Stimulated activated naive CD8-positive, alpha-beta T cell treated with anti-CD3 and anti-CD28 coated beads, Interleukin-15, Interleukin-2, amounts not matched to agents 100 ng/mL and 50 ng/mL, for 24 hours (primary cell): ENCODE measurements at regions not wholly inside any gene's neighbourhood (a gene's known extent, or its start where the extent isn't known, plus 50 kb on each side); places are given as distances from the start of the nearest gene placed in this dataset.

ENCODE experiments used
- H3K27ac Mint-ChIP-seq: one replicate; pipeline ENCODE4 v1.8.0; 2021; ENCODE audit warnings: mild to moderate bottlenecking, mixed read lengths
- H3K27me3 Mint-ChIP-seq: one replicate; pipeline ENCODE4 v1.8.0; 2021; ENCODE audit warnings: mixed read lengths
- H3K36me3 Mint-ChIP-seq: one replicate; pipeline ENCODE4 v1.8.0; 2021; ENCODE audit warnings: low read depth, mixed read lengths
- H3K4me1 Mint-ChIP-seq: one replicate; pipeline ENCODE4 v1.8.0; 2021; ENCODE audit warnings: low read depth, mixed read lengths
- H3K4me3 Mint-ChIP-seq: one replicate; pipeline ENCODE4 v1.8.0; 2021; ENCODE audit warnings: mild to moderate bottlenecking, mixed read lengths
- H3K9me3 Mint-ChIP-seq: one replicate; pipeline ENCODE4 v1.8.0; 2021; ENCODE audit warnings: mixed read lengths

DNA sequence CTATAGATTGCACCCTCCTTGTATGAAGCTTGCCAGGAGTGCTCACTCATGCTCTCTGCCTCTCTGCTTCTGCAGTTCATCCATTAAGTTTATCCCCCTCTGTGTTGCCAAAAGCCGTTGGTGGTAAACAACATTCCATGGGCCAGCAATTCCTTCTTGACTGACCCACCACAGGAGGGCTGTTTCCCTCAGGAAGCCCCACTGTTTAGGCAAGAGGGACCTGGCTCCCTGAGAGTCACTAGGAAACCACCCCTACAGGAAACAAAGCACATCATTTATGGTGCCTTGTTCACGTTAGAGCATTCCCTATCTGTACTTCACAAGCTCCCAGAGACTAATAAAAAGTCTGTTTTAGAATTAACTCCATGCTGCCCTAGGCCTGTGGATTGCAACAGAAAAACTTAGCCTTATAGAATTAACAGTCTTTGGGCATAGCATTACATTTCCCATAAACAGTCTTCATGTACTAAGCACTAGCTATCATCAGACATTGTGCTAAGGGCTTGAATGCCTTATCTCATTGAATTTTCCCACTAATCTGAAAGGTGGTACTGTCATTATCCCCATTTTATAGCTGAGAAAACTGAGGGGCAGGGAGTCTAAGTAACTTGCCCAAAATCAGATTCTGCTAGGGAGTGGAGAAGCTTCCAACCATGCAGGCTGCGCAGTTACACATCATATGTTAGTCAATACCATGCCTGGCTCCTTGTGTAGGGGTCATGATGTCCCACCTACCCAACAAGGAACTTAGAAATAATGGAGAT lies 149.9 kb downstream of the SHQ1 start:
- no peaks in the 10 kb centered on the region for H3K4me1 Mint-ChIP-seq
- no peak overlapping the region for H3K27ac Mint-ChIP-seq
- no peaks in the 10 kb centered on the region for H3K9me3 Mint-ChIP-seq
- no peaks in the 10 kb centered on the region for H3K36me3 Mint-ChIP-seq
- H3K4me3 Mint-ChIP-seq, result no peak overlapping the region
- H3K27me3 Mint-ChIP-seq, result peaks cover 2% of the 10 kb centered on the region

DNA sequence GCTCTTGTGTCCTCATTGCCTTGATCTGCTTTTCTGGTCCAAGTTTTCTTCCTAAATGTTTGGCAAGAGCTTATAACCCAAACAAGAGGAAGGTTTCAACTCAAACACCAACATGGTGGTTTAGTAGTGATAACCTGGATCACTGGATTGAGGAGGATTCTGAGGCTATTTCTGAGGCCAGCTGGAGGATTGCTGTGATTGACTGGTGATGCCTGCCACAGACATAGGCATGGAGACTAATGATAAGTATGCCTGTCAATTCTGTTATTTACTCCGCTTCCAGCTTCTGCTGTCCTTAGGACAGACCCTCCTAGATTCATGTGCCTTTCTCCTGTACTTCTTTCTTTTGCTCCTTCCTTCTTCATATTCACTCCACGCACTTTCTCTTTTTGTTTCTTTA lies 150.5 kb downstream of the SHQ1 start:
- no peaks in the 10 kb centered on the region for H3K9me3 Mint-ChIP-seq
- H3K4me1 Mint-ChIP-seq, result no peaks in the 10 kb centered on the region
- H3K4me3 Mint-ChIP-seq, result no peak overlapping the region
- no peak overlapping the region for H3K27ac Mint-ChIP-seq
- H3K27me3 Mint-ChIP-seq, result peaks cover 2% of the 10 kb centered on the region
- H3K36me3 Mint-ChIP-seq, result no peaks in the 10 kb centered on the region

DNA sequence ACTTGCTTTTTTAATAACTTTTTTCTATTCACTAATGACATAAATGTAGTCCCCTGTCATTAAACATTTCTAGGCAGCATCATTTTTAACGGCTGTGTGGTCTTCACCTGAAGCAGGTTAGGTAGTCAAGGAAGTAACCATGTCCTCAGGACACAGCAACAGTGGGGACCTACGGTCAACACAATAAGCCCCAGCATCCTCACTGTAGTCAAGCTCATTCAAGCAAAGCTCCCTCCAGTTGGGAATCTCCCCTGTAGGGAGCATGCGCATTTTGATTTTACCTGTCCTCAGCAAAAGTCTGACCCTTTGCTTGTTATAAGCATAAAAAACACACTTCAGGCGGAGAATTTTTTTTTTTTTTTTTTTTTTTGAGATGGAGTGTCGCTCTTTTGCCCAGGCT lies 151.4 kb downstream of the SHQ1 start:
- no peaks in the 10 kb centered on the region for H3K36me3 Mint-ChIP-seq
- H3K9me3 Mint-ChIP-seq, result no peaks in the 10 kb centered on the region
- peaks cover 2% of the 10 kb centered on the region for H3K27me3 Mint-ChIP-seq
- no peaks in the 10 kb centered on the region for H3K4me1 Mint-ChIP-seq
- H3K27ac Mint-ChIP-seq, result no peak overlapping the region
- H3K4me3 Mint-ChIP-seq, result no peak overlapping the region

DNA sequence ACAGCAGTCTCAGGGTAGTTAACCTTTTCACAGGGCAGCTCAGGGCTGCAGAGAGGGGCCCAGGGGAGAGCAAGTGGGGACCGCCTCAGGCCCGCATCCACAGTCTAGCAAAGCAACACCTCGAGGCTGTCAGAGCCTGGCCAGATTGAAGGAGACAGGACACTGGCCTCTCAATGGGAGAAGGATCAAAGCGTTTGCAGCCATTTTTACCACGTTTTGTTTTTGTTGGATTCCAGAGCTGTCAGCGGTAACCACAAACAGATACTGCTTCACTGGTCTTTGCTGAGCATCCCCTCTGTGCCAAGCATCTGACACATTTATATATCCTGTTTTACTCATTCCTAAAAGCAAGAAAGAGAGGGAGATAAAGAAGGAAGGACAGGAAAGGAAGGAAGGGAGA lies 153.8 kb downstream of the SHQ1 start:
- no peaks in the 10 kb centered on the region for H3K9me3 Mint-ChIP-seq
- no peak overlapping the region for H3K4me3 Mint-ChIP-seq
- no peaks in the 10 kb centered on the region for H3K4me1 Mint-ChIP-seq
- H3K27ac Mint-ChIP-seq, result peak overlapping the region; percentile 26
- no peaks in the 10 kb centered on the region for H3K36me3 Mint-ChIP-seq
- H3K27me3 Mint-ChIP-seq, result peaks cover 2% of the 10 kb centered on the region

DNA sequence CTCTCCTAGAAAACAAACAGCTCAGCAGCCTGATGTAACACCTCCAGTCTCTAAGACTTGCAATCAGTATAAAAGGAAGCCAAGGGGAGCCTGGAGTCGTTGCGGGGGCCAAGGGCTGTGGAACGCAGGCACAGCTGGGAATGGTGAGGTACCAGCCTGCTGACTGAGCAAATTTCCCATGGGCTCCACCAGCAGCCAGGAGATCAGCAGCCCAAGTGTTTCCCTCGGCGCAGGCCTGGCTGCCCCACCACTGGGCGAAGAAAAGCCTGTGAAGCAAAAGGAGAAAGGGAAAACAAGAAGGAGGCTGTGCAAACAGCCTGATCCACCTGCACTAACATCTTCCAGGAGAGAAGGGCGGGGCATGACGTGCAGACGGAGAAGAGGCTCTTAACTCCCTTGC lies 155.3 kb downstream of the SHQ1 start:
- Mint-ChIP-seq H3K27me3 (peaks cover 2% of the 10 kb centered on the region), H3K4me3 (no peak overlapping the region), H3K27ac (no peak overlapping the region), H3K36me3 (no peaks in the 10 kb centered on the region), H3K9me3 (no peaks in the 10 kb centered on the region), H3K4me1 (no peaks in the 10 kb centered on the region)

DNA sequence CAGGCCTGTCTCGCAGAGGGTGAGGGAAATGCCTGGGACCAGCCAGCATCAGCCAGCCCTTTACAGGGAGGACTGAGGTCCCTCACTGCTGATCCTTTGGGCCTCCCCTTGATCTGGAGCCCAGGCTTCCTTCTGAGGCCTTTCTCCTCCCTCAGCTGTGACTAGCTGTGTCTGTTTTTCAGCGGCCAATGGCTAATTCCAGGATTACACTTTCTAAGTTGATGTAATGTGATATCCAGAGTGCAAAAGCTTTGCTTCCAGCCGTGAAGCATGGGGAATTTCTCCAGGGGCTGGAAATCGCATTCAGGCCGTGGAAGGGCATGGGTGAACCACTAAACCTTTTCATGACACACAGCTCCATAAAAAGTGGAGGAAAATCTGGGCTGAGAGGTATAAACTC lies 157.6 kb downstream of the SHQ1 start:
- no peaks in the 10 kb centered on the region for H3K36me3 Mint-ChIP-seq
- no peaks in the 10 kb centered on the region for H3K4me1 Mint-ChIP-seq
- H3K27ac Mint-ChIP-seq, result no peak overlapping the region
- H3K9me3 Mint-ChIP-seq, result no peaks in the 10 kb centered on the region
- H3K27me3 Mint-ChIP-seq, result no peaks in the 10 kb centered on the region
- H3K4me3 Mint-ChIP-seq, result no peak overlapping the region

DNA sequence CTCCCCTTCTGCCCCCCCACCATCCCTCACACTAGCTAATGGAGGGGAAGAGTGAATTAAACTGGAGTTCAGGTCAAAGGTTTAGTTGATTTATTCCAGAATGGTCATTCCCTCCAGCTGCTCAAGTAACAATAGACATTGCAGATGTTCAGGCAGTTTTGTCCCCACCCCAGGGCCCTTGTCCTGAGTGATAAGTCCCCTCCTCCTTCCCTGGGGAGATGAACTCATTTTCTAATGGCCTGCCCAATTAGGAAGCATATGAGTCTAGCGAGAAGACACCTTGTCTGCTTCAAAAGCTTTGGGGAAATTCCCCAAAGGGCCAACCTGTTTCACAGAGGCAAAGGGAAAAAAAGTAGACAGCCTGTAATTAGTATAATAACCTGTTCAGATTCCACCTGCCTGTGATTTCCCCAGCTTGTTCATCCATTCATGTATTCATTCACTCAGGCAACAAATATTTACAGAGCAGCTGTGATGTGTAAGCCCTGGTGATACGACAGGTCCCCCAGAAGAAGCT lies 165.3 kb downstream of the SHQ1 start:
- Mint-ChIP-seq H3K4me3 (no peak overlapping the region), H3K9me3 (no peaks in the 10 kb centered on the region), H3K36me3 (peaks cover 3% of the 10 kb centered on the region), H3K4me1 (peaks cover 18% of the 10 kb centered on the region), H3K27ac (no peak overlapping the region), H3K27me3 (peaks cover 3% of the 10 kb centered on the region)

DNA sequence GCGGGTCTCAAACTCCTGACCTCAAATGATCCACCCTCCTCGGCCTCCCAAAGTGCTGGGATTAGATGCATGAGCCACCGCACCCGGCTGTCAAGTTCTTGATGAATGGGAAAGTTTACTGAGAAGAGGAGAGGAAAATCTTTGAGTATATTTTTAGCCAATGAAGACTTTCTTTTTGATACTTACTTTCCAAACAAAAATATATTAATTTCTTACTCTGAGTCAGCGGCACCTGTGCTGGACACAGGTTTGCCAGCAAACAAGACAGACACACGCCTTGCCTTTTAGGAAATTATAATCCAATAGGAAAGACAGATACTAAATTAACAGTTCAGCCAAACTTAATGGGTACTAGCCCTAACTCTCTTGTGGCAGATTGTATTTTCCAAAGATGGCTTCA lies 166.6 kb downstream of the SHQ1 start:
- Mint-ChIP-seq H3K4me1 (peaks cover 18% of the 10 kb centered on the region), H3K27ac (no peak overlapping the region), H3K36me3 (peaks cover 3% of the 10 kb centered on the region), H3K9me3 (no peaks in the 10 kb centered on the region), H3K27me3 (peaks cover 3% of the 10 kb centered on the region), H3K4me3 (no peak overlapping the region)

DNA sequence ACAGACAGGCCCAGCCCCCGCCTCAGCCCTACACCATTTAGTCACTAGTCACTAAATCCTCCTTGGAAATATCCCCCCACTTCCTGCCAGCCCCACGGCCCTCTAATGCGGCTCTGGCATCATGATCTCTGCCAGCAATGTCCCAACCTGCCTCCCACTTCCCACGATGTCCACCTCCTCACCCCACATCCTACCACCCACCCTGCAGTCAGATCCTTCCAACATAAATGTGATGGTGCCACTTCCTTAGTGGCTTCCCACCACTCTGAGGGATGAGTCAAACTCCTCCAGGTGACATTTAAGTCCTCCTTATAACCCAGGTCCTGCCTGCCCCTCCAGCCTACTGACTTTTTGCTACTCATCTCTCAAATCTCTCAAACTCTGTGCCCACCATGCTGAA lies 167.5 kb downstream of the SHQ1 start:
- Mint-ChIP-seq H3K36me3 (peaks cover 3% of the 10 kb centered on the region), H3K4me1 (peaks cover 18% of the 10 kb centered on the region), H3K27ac (no peak overlapping the region), H3K9me3 (no peaks in the 10 kb centered on the region), H3K4me3 (no peak overlapping the region), H3K27me3 (peaks cover 3% of the 10 kb centered on the region)

DNA sequence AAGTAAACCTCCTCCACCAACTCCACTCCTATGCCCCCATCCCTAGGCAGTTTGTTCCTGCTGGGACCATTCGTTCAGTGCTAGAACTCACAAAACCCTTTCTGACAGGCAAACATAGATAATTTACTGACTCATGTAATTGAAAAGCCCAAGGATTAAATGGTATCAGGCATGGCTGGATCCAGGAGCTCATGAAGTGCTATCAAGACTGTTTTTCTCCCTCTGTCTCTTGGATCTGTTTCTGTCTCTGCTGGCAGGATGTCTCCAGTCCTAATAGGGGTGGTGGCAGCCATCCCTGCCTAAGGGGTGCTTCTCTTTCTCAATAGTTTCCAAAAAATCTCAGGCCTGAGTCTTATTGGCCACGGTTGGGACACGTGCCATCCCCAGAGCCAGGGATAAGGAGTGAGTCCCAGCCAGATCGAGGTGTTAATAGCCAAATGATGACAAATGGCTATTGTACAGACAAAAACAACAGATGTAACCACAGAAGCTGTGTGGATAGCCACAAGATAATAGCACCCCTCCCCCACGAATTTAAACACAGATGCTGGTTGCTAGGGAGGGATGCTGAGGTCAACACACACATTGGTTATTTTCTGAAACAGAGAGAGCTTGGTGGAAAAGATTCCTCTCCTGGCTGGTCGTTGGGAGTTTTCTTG lies 168.6 kb downstream of the SHQ1 start:
- Mint-ChIP-seq H3K36me3 (peaks cover 3% of the 10 kb centered on the region), H3K4me1 (peaks cover 18% of the 10 kb centered on the region), H3K27me3 (peaks cover 3% of the 10 kb centered on the region), H3K27ac (no peak overlapping the region), H3K4me3 (no peak overlapping the region), H3K9me3 (no peaks in the 10 kb centered on the region)

DNA sequence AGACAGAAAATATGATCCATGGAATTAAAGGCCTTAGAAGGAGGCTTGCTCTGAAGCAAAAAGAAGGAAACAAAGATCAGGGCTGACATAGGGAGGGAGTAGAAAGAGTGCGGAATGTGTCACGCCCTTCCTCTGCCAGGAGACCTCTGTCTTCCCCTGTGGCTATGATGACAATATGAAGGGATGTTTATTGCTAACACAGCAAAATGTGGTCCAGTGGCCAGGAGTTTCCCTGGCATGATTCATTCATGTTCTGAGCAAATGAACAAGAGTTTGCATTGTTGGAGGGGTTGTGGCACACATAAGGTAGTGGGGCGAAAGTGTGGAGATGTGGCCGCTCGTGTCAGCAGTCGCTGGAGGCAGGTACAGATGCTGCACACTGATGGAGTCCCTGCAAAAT lies 169.4 kb downstream of the SHQ1 start:
- Mint-ChIP-seq H3K9me3 (no peaks in the 10 kb centered on the region), H3K36me3 (peaks cover 3% of the 10 kb centered on the region), H3K27ac (no peak overlapping the region), H3K4me1 (peaks cover 18% of the 10 kb centered on the region), H3K4me3 (no peak overlapping the region), H3K27me3 (peaks cover 3% of the 10 kb centered on the region)

DNA sequence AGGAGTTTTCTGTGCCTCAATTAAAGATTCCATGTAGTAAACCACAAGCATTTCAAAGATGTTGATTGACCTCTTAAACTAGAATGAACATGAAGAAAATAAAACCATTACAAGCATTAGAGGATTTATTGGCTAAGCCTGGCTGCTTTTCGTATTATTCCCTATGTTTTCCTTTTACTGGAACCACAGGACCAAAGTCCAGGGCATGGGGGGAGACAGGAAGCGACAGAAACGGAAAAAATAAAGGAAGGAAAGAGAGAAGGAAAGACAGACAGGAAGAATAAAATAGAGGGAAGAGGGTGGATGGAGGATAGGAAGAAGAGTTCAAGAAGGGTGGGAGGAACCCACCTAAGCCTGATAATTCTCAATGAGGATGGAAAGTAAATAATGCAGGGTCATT lies 169.9 kb downstream of the SHQ1 start:
- peaks cover 3% of the 10 kb centered on the region for H3K36me3 Mint-ChIP-seq
- no peak overlapping the region for H3K4me3 Mint-ChIP-seq
- no peak overlapping the region for H3K27ac Mint-ChIP-seq
- H3K9me3 Mint-ChIP-seq, result no peaks in the 10 kb centered on the region
- peaks cover 3% of the 10 kb centered on the region for H3K27me3 Mint-ChIP-seq
- H3K4me1 Mint-ChIP-seq, result peaks cover 18% of the 10 kb centered on the region

DNA sequence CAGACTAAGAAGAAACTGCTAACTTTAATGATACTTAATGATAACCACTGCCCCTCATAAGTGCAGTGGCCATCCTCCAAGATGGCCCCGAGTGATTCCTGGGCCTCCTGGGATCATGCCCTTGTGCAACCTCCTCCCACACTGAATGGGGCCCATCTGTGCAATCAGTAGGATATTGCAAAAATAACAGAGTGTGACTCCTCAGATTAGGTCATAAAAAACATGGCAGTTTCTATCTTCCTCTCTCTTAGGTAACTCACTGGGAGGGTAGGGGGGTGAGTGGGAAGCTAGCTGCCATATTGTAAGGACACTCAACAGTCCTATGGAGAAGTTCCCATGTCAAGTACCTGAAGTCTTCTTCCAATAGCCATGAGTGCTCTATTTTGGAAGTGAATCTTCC lies 173.0 kb downstream of the SHQ1 start:
- no peaks in the 10 kb centered on the region for H3K9me3 Mint-ChIP-seq

DNA sequence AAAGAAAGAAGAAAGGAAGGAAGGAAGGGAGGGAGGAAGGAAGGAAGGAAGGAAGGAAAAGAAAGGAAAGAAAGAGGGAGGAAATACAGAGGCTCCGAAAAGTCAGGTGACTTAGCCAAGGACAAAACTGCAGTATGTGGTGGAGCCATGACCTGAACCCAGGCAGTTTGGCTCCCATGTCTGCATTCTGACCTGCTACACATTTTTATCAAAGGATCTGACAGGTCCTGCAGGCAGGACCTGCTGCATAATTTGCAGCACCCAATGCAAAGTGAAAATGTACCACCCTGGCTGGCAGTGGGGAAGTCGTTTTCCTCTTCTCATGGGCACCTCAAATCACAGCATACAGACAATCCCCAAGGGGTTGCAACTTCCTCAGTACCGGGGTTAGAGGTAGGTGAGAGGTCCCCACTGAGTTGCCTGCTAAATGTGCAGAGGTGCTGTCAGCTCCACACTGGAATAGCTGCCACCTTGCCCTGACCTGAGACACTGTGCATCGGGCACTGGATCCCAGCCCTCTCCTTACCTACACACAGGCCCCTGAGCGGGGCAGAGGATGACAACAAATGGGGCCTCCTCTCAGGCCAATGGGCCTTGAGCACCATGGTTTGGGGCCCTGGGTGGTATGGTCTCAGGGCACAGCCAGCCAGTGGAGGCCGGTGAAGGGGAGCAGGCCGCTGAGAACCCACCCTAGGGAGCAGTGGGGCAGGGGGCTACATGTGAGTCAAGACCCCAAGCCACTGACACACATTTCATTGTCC lies 175.1 kb downstream of the SHQ1 start:
- no peaks in the 10 kb centered on the region for H3K9me3 Mint-ChIP-seq
- peaks cover 8% of the 10 kb centered on the region for H3K27me3 Mint-ChIP-seq
- H3K27ac Mint-ChIP-seq, result no peak overlapping the region
- no peaks in the 10 kb centered on the region for H3K36me3 Mint-ChIP-seq
- H3K4me3 Mint-ChIP-seq, result no peak overlapping the region
- H3K4me1 Mint-ChIP-seq, result peaks cover 4% of the 10 kb centered on the region

More for the DNA sequence above, 173.0 kb downstream of the SHQ1 start:
- H3K4me3 Mint-ChIP-seq, result no peak overlapping the region
- H3K36me3 Mint-ChIP-seq, result no peaks in the 10 kb centered on the region
- peaks cover under 1% of the 10 kb centered on the region for H3K27me3 Mint-ChIP-seq
- H3K4me1 Mint-ChIP-seq, result peaks cover 8% of the 10 kb centered on the region
- H3K27ac Mint-ChIP-seq, result no peak overlapping the region

DNA sequence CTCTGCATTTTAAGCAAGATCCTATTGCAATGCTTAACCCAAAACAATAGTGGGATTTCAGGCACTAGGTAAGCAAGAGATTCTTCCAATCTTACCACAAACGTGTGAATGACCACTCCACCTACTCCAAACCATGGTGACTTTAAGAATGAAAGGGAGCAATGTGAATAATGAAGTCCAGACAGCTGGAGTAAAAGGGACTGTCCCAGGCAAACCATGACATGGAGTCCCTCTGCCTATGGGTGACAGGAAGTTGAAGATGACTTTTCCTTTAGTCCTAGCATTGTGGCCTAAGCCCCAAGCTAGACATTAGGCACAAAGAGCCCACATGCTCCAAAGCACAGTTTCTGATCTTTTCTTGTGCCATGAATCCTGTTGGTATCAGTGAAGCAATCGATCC lies 179.0 kb downstream of the SHQ1 start:
- Mint-ChIP-seq H3K4me3 (no peak overlapping the region), H3K36me3 (no peaks in the 10 kb centered on the region), H3K27me3 (peaks cover 8% of the 10 kb centered on the region), H3K4me1 (peaks cover 4% of the 10 kb centered on the region), H3K9me3 (no peaks in the 10 kb centered on the region), H3K27ac (no peak overlapping the region)
